B cell (primary cell): ENCODE measurements at regions not wholly inside any gene's neighbourhood (a gene's known extent, or its start where the extent isn't known, plus 50 kb on each side); places are given as distances from the start of the nearest gene placed in this dataset.

Source experiments
- ATAC-seq: fragments of 200-7000 bp; cut with Tn5 transposase; one replicate; pipeline ENCODE4 v1.10.0; 2021; ENCODE audit warnings: low read depth, mild to moderate bottlenecking, moderate number of reproducible peaks, moderate library complexity
- CTCF ChIA-PET: fragments of 350-600 bp; sonication (Branson Sonifier 250); formaldehyde crosslinking; loops from one replicate; lab custom pipeline; 2021; ENCODE audit warnings: antibody characterized with exemption, inconsistent platforms; lab: Charles Lee
- POLR2A ChIA-PET: fragments of 350-600 bp; sonication (Branson Sonifier 250); formaldehyde crosslinking; loops from one replicate; lab custom pipeline; 2021; ENCODE audit warnings: antibody characterized with exemption; lab: Charles Lee
- DNase-seq: peaks from one replicate; pipeline ENCODE4 v3.0.0; 2013
- H2AFZ ChIP-seq: 2 replicates; pipeline ENCODE4 v1.6.1; 2012; ENCODE audit warnings: mild to moderate bottlenecking, low read depth, low read length; ENCODE audit not compliant: insufficient read depth, poor library complexity, severe bottlenecking
- H3K27ac ChIP-seq, 2 donors: 1 replicate in 1 of 2; 2 replicates in 1 of 2; pipeline ENCODE4 v1.5.1; 2012 to 2013; ENCODE audit warnings: low read length in 2 of 2, mild to moderate bottlenecking in 2 of 2, moderate library complexity in 1 of 2
- H3K27me3 ChIP-seq, 4 experiments: fragments of 200-600 bp in 1 of 4; sonication (generic) in 1 of 4; replicated peaks in 1 of 4; 1 replicate in 2 of 4; 2 replicates in 2 of 4; pipeline versions ENCODE4 v1.6.1 to v1.7.0; 2013 to 2016; ENCODE audit warnings: low read length in 3 of 4, mild to moderate bottlenecking in 2 of 4, mixed read lengths in 1 of 4, moderate library complexity in 1 of 4; ENCODE audit not compliant: insufficient read depth in 4 of 4, control insufficient read depth in 3 of 4; ENCODE audit errors: control extremely low read depth in 1 of 4
- H3K36me3 ChIP-seq, 2 experiments: replicated peaks in 1 of 2; 1 replicate in 1 of 2; 2 replicates in 1 of 2; pipeline versions ENCODE4 v1.6.1 to v1.7.1; 2013; ENCODE audit warnings: low read length in 1 of 2; ENCODE audit not compliant: insufficient read depth in 2 of 2, control insufficient read depth in 1 of 2; ENCODE audit errors: control extremely low read depth in 1 of 2, extremely low read depth in 1 of 2
- H3K4me1 ChIP-seq, 2 donors: fragments of 200-600 bp in 1 of 2; sonication (generic) in 1 of 2; 1 replicate in 1 of 2; 2 replicates in 1 of 2; pipeline versions ENCODE4 v1.5.1 to v1.6.1; 2013 to 2017; ENCODE audit warnings: low read length in 2 of 2; ENCODE audit not compliant: control insufficient read depth in 2 of 2, insufficient read depth in 2 of 2
- H3K4me2 ChIP-seq: replicated peaks from 2 replicates; pipeline ENCODE3; 2012; ENCODE audit warnings: mild to moderate bottlenecking, low read depth, low read length; ENCODE audit not compliant: poor library complexity, severe bottlenecking
- H3K4me3 ChIP-seq, 5 experiments: fragments of 200-600 bp in 1 of 5; sonication (generic) in 1 of 5; 1 replicate in 3 of 5; 2 replicates in 2 of 5; pipeline versions ENCODE4 v1.5.1 to v1.7.0; 2011 to 2016; ENCODE audit warnings: low read length in 4 of 5, mild to moderate bottlenecking in 4 of 5, low read depth in 2 of 5, control low read depth in 1 of 5, moderate library complexity in 1 of 5; ENCODE audit not compliant: insufficient read depth in 1 of 5; ENCODE audit errors: control extremely low read depth in 1 of 5, extremely low read depth in 1 of 5
- H3K79me2 ChIP-seq: fragments of 200-600 bp; sonication (generic); one replicate; pipeline ENCODE4 v1.6.0; 2016; ENCODE audit warnings: low read length; ENCODE audit not compliant: control insufficient read depth, insufficient read depth
- H3K9ac ChIP-seq: fragments of 200-600 bp; sonication (generic); 2 replicates; pipeline ENCODE4 v1.6.1; 2017; ENCODE audit warnings: mild to moderate bottlenecking, low read length, moderate library complexity
- H3K9me3 ChIP-seq, 3 donors: one replicate each; pipeline versions ENCODE4 v1.6.1 to v1.7.1; 2013; ENCODE audit warnings: low read length in 2 of 3; ENCODE audit not compliant: control insufficient read depth in 2 of 3, insufficient read depth in 1 of 3; ENCODE audit errors: control extremely low read depth in 1 of 3
- H4K20me1 ChIP-seq: 2 replicates; pipeline ENCODE4 v1.6.0; 2012; ENCODE audit warnings: mild to moderate bottlenecking, low read length; ENCODE audit not compliant: insufficient read depth, control insufficient read depth, poor library complexity, severe bottlenecking
- H3K27ac Mint-ChIP-seq: one replicate; pipeline ENCODE4 v1.8.0; 2021; ENCODE audit warnings: mixed read lengths
- H3K27me3 Mint-ChIP-seq: one replicate; pipeline ENCODE4 v1.8.0; 2021; ENCODE audit warnings: mixed read lengths
- H3K4me1 Mint-ChIP-seq: one replicate; pipeline ENCODE4 v1.8.0; 2021; ENCODE audit warnings: mixed read lengths
- H3K4me3 Mint-ChIP-seq: one replicate; pipeline ENCODE4 v1.8.0; 2021; ENCODE audit warnings: mixed read lengths
- H3K9me3 Mint-ChIP-seq: one replicate; pipeline ENCODE4 v1.8.0; 2022; ENCODE audit warnings: mixed read lengths; ENCODE audit not compliant: insufficient read depth
- EZH2 ChIP-seq: IDR thresholded peaks from 2 replicates; pipeline ENCODE4 v1.6.1; 2012; ENCODE audit warnings: borderline replicate concordance, low read depth, mild to moderate bottlenecking, moderate library complexity, low read length; ENCODE audit not compliant: insufficient read depth, poor library complexity, severe bottlenecking
- WGBS: methylation state at CpG from one replicate; pipeline ENCODE4 v1.1.5; 2013; ENCODE audit warnings: missing lambda C conversion rate; ENCODE audit not compliant: insufficient coverage; 5-methylcytosine and 5-hydroxymethylcytosine counted together
- intact Hi-C: fragments of 100-400 bp; cut with micrococcal nuclease; formaldehyde crosslinking; loops from one replicate; pipeline ENCODE4 v1.10.0; 2022
- TF ChIP-seq, protein P1 (sequence below): fragments of 200-600 bp; IDR thresholded peaks from one replicate; pipeline ENCODE4 v1.8.0; 2022; ENCODE audit warnings: antibody characterized with exemption, mild to moderate bottlenecking

DNA sequence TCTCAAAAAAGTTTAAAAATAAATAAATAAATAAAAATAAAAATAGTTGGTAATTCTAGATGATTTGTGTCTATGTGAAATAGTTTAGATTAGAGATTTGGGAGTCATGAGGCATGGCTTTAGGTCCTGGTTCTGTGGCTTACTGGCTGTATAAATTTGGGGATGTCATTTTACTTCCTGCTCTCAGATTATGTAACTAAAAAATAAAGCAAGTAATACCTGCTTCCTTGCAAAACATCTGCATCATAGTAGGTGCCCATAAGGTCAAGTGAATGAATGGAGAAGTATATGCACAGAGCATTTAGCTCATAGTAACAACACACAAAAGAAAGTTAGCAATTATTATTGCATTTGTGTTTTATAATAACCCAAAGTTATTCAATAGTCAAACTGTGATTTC is 287.7 kb upstream of the TLE4 start:
- Mint-ChIP-seq H3K9me3 (no peaks in the 10 kb centered on the region), H3K27me3 (peaks cover under 1% of the 10 kb centered on the region), H3K4me1 (no peaks in the 10 kb centered on the region), H3K4me3 (no peak overlapping the region), H3K27ac (no peak overlapping the region)
- POLR2A ChIA-PET = no interaction called here
- Histone ChIP-seq H3K4me1 (no peaks in the 10 kb centered on the region), H3K4me2 (no peak overlapping the region), H2AFZ (no peak overlapping the region), H3K79me2 (no peaks in the 10 kb centered on the region), H3K9ac (no peak overlapping the region), H4K20me1 (no peaks in the 10 kb centered on the region), H3K4me3 (no peak overlapping the region), H3K9me3 (no peaks in the 10 kb centered on the region), H3K36me3 (no peaks in the 10 kb centered on the region), H3K27me3 (peaks cover 0 to 3% (median 0%) of the 10 kb centered on the region in 4 experiments), H3K27ac (no peak overlapping the region)
- no peak for TF ChIP-seq EZH2
- intact Hi-C loops = no loop called here
- CTCF ChIA-PET = no interaction called here
- DNase-seq (no peak), ATAC-seq (no peak)

DNA sequence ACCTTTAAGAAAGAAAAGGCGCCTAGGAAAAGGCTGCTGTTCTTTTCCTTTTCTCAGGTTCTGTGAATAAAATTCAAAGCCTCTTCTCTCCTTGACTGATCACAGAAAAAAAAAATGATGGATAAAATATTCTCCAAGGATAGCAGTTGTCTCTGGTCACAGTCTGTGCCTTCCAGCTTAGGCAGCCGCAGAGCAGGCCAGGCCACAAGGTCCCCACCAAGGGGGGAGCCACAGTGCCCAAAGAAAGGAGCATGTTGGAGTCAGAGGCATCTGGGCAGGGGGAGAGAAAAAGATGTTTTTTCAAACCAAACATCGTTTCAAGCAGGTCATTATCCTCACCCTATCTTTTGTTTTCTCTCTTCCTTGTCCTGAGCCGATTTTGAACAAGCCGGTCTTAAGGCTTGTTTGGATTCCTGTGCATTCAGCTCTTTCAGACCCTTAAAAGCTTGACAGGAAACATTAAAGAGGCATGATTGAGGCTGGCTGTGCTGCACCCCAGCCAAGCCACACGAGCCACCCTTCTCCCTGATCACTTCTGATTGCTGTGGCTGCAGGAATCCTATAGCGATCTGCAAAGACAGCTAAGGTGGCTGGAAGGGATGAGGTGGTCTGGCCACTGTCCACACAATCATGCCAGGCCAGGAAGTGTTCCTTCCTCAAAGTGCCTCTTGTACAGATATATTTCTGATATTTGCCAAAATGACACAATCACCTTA is 284.6 kb upstream of the TLE4 start:
- ATAC-seq (no peak), DNase-seq (no peak)
- no peak overlapping the region for H3K9ac ChIP-seq
- H3K4me2 ChIP-seq = no peak overlapping the region
- Mint-ChIP-seq H3K4me1 (no peaks in the 10 kb centered on the region), H3K27ac (no peak overlapping the region), H3K9me3 (no peaks in the 10 kb centered on the region), H3K27me3 (no peaks in the 10 kb centered on the region), H3K4me3 (no peak overlapping the region)
- H2AFZ ChIP-seq = no peak overlapping the region
- ChIA-PET POLR2A (no interaction called here), CTCF (interaction anchor here (0.6 kb wide), 1 partner anchor 1022 kb away, joined by 3 read pairs; no protein-coding TSS in a partner anchor)
- no peak overlapping the region for H3K4me3 ChIP-seq
- no peak overlapping the region for H3K27ac ChIP-seq
- 50% methylated on average over 4 of the region's 7 CpGs for WGBS
- H3K9me3 ChIP-seq = no peaks in the 10 kb centered on the region
- TF ChIP-seq, protein P1, sequence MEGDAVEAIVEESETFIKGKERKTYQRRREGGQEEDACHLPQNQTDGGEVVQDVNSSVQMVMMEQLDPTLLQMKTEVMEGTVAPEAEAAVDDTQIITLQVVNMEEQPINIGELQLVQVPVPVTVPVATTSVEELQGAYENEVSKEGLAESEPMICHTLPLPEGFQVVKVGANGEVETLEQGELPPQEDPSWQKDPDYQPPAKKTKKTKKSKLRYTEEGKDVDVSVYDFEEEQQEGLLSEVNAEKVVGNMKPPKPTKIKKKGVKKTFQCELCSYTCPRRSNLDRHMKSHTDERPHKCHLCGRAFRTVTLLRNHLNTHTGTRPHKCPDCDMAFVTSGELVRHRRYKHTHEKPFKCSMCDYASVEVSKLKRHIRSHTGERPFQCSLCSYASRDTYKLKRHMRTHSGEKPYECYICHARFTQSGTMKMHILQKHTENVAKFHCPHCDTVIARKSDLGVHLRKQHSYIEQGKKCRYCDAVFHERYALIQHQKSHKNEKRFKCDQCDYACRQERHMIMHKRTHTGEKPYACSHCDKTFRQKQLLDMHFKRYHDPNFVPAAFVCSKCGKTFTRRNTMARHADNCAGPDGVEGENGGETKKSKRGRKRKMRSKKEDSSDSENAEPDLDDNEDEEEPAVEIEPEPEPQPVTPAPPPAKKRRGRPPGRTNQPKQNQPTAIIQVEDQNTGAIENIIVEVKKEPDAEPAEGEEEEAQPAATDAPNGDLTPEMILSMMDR = no peak
- no peak for TF ChIP-seq EZH2
- no peaks in the 10 kb centered on the region for H3K4me1 ChIP-seq
- H4K20me1 ChIP-seq = no peaks in the 10 kb centered on the region
- no peaks in the 10 kb centered on the region for H3K79me2 ChIP-seq
- no peaks in the 10 kb centered on the region for H3K36me3 ChIP-seq
- intact Hi-C loops = no loop called here
- no peaks in the 10 kb centered on the region for H3K27me3 ChIP-seq
